GOT3 (cell line): ENCODE measurements at regions not wholly inside any gene's neighbourhood (a gene's known extent, or its start where the extent isn't known, plus 50 kb on each side); places are given as distances from the start of the nearest gene placed in this dataset.

Experiments used
- DNase-seq: peaks from one replicate; lab custom pipeline; 2025; ENCODE audit warnings: mixed read lengths; lab: John Stamatoyannopoulos, UW

GRCh38 chr7:13035233-13035632 lies 347.8 kb downstream of the ARL4A start:
- DNase-seq, result no peak

GRCh38 chr7:13036256-13036780 lies 348.9 kb downstream of the ARL4A start:
- DNase-seq, result no peak

- DNase-seq, result no peak
These were observed 349.8 kb downstream of the ARL4A start for GRCh38 chr7:13037216-13037615.

GRCh38 chr7:13041368-13041988 lies 354.0 kb downstream of the ARL4A start:
- no peak for DNase-seq

- no peak for DNase-seq
These were observed 355.3 kb downstream of the ARL4A start for GRCh38 chr7:13042605-13043236.

GRCh38 chr7:13044309-13044708 lies 356.9 kb downstream of the ARL4A start:
- no peak for DNase-seq

- DNase-seq, result no peak
These were observed 359.6 kb downstream of the ARL4A start for GRCh38 chr7:13047061-13047460.

GRCh38 chr7:13049946-13050345 lies 362.5 kb downstream of the ARL4A start:
- DNase-seq, result no peak

- DNase-seq, result no peak
These were observed 363.3 kb downstream of the ARL4A start for GRCh38 chr7:13050703-13051102.

- DNase-seq, result no peak
These were observed 368.4 kb downstream of the ARL4A start for GRCh38 chr7:13055732-13056368.

GRCh38 chr7:13057462-13058200 lies 370.2 kb downstream of the ARL4A start:
- no peak for DNase-seq

- DNase-seq, result no peak
These were observed 372.7 kb downstream of the ARL4A start for GRCh38 chr7:13060173-13060572.

GRCh38 chr7:13061115-13061514 lies 373.7 kb downstream of the ARL4A start:
- DNase-seq, result no peak

- DNase-seq, result no peak
These were observed 375.2 kb downstream of the ARL4A start for GRCh38 chr7:13062631-13063030.

GRCh38 chr7:13067036-13067435 lies 379.6 kb downstream of the ARL4A start:
- no peak for DNase-seq

- DNase-seq, result no peak
These were observed 380.6 kb downstream of the ARL4A start for GRCh38 chr7:13068032-13068431.

GRCh38 chr7:13069841-13070240 lies 382.4 kb downstream of the ARL4A start:
- no peak for DNase-seq

- no peak for DNase-seq
These were observed 384.6 kb downstream of the ARL4A start for GRCh38 chr7:13072014-13072413.

- no peak for DNase-seq
These were observed 390.0 kb downstream of the ARL4A start for GRCh38 chr7:13077466-13077865.

- no peak for DNase-seq
These were observed 390.7 kb downstream of the ARL4A start for GRCh38 chr7:13078105-13078504.

- DNase-seq, result no peak
These were observed 403.5 kb downstream of the ARL4A start for GRCh38 chr7:13090959-13091358.

GRCh38 chr7:13091974-13092707 lies 404.7 kb downstream of the ARL4A start:
- DNase-seq, result no peak
